Dendritic cell treated with granulocyte-macrophage colony-stimulating factor and Interleukin-4, amounts not matched to agents 40 ng/mL and 50 ng/mL, for 4 days (primary cell): ENCODE measurements at regions not wholly inside any gene's neighbourhood (a gene's known extent, or its start where the extent isn't known, plus 50 kb on each side); places are given as distances from the start of the nearest gene placed in this dataset.

ENCODE experiments used
- H3K27ac Mint-ChIP-seq: one replicate; pipeline ENCODE4 v1.8.0; 2022; ENCODE audit warnings: mild to moderate bottlenecking, mixed read lengths
- H3K27me3 Mint-ChIP-seq: one replicate; pipeline ENCODE4 v1.8.0; 2022; ENCODE audit warnings: mild to moderate bottlenecking, mixed read lengths
- H3K36me3 Mint-ChIP-seq: one replicate; pipeline ENCODE4 v1.8.0; 2022; ENCODE audit warnings: low read depth, mixed read lengths
- H3K4me1 Mint-ChIP-seq: one replicate; pipeline ENCODE4 v1.8.0; 2022; ENCODE audit warnings: low read depth, mixed read lengths
- H3K4me3 Mint-ChIP-seq: one replicate; pipeline ENCODE4 v1.8.0; 2022; ENCODE audit warnings: mild to moderate bottlenecking, moderate library complexity, mixed read lengths
- H3K9me3 Mint-ChIP-seq: one replicate; pipeline ENCODE4 v1.8.0; 2022; ENCODE audit warnings: mixed read lengths
- intact Hi-C: fragments of 100-400 bp; cut with micrococcal nuclease; formaldehyde crosslinking; loops from one replicate; pipeline ENCODE4 v1.15.0; 2022

- H3K36me3 Mint-ChIP-seq = no peaks in the 10 kb centered on the region
- H3K9me3 Mint-ChIP-seq = no peaks in the 10 kb centered on the region
- no peak overlapping the region for H3K27ac Mint-ChIP-seq
- H3K27me3 Mint-ChIP-seq = peaks cover 13% of the 10 kb centered on the region
- peaks cover 8% of the 10 kb centered on the region for H3K4me1 Mint-ChIP-seq
- no peak overlapping the region for H3K4me3 Mint-ChIP-seq
- intact Hi-C loops = no loop called here
Measured at GRCh38 chr1:34612091-34612827, 142.6 kb upstream of the GJB5 start.

GRCh38 chr1:34617321-34618118 is 137.3 kb upstream of the GJB5 start:
- intact Hi-C loops = no loop called here
- Mint-ChIP-seq H3K4me1 (peaks cover 11% of the 10 kb centered on the region), H3K9me3 (no peaks in the 10 kb centered on the region), H3K4me3 (no peak overlapping the region), H3K27me3 (no peaks in the 10 kb centered on the region), H3K27ac (no peak overlapping the region), H3K36me3 (no peaks in the 10 kb centered on the region)

- no peaks in the 10 kb centered on the region for H3K27me3 Mint-ChIP-seq
- intact Hi-C loops = no loop called here
- H3K4me1 Mint-ChIP-seq = peaks cover 11% of the 10 kb centered on the region
- no peaks in the 10 kb centered on the region for H3K36me3 Mint-ChIP-seq
- H3K27ac Mint-ChIP-seq = no peak overlapping the region
- no peaks in the 10 kb centered on the region for H3K9me3 Mint-ChIP-seq
- H3K4me3 Mint-ChIP-seq = no peak overlapping the region
Measured at GRCh38 chr1:34618381-34618780, 136.5 kb upstream of the GJB5 start.

GRCh38 chr1:34619256-34619655 is 135.6 kb upstream of the GJB5 start:
- H3K9me3 Mint-ChIP-seq = no peaks in the 10 kb centered on the region
- H3K27ac Mint-ChIP-seq = no peak overlapping the region
- H3K27me3 Mint-ChIP-seq = no peaks in the 10 kb centered on the region
- intact Hi-C loops = no loop called here
- peaks cover 11% of the 10 kb centered on the region for H3K4me1 Mint-ChIP-seq
- H3K36me3 Mint-ChIP-seq = no peaks in the 10 kb centered on the region
- no peak overlapping the region for H3K4me3 Mint-ChIP-seq

- H3K4me3 Mint-ChIP-seq = no peak overlapping the region
- H3K4me1 Mint-ChIP-seq = peaks cover 22% of the 10 kb centered on the region
- H3K36me3 Mint-ChIP-seq = no peaks in the 10 kb centered on the region
- intact Hi-C loops = no loop called here
- H3K27me3 Mint-ChIP-seq = peaks cover 2% of the 10 kb centered on the region
- H3K27ac Mint-ChIP-seq = no peak overlapping the region
- no peaks in the 10 kb centered on the region for H3K9me3 Mint-ChIP-seq
Measured at GRCh38 chr1:34621916-34622315, 132.9 kb upstream of the GJB5 start.

GRCh38 chr1:34625521-34626015 is 129.3 kb upstream of the GJB5 start:
- intact Hi-C loops = no loop called here
- Mint-ChIP-seq H3K27me3 (peaks cover 5% of the 10 kb centered on the region), H3K4me1 (peaks cover 25% of the 10 kb centered on the region), H3K9me3 (no peaks in the 10 kb centered on the region), H3K27ac (no peak overlapping the region), H3K4me3 (no peak overlapping the region), H3K36me3 (no peaks in the 10 kb centered on the region)

GRCh38 chr1:34627465-34628240 is 127.2 kb upstream of the GJB5 start:
- Mint-ChIP-seq H3K4me3 (no peak overlapping the region), H3K4me1 (peaks cover 20% of the 10 kb centered on the region), H3K27ac (no peak overlapping the region), H3K27me3 (peaks cover 5% of the 10 kb centered on the region), H3K9me3 (no peaks in the 10 kb centered on the region), H3K36me3 (no peaks in the 10 kb centered on the region)
- intact Hi-C loops = no loop called here

GRCh38 chr1:34631126-34631525 is 123.7 kb upstream of the GJB5 start:
- Mint-ChIP-seq H3K9me3 (no peaks in the 10 kb centered on the region), H3K36me3 (no peaks in the 10 kb centered on the region), H3K27ac (no peak overlapping the region), H3K27me3 (peaks cover 3% of the 10 kb centered on the region), H3K4me3 (no peak overlapping the region), H3K4me1 (peaks cover 14% of the 10 kb centered on the region)
- intact Hi-C loops = no loop called here

- Mint-ChIP-seq H3K4me3 (no peak overlapping the region), H3K9me3 (no peaks in the 10 kb centered on the region), H3K4me1 (no peaks in the 10 kb centered on the region), H3K27ac (no peak overlapping the region), H3K36me3 (no peaks in the 10 kb centered on the region), H3K27me3 (peaks cover 2% of the 10 kb centered on the region)
- intact Hi-C loops = no loop called here
Measured at GRCh38 chr1:34639701-34640100, 115.1 kb upstream of the GJB5 start.

- intact Hi-C loops = no loop called here
- Mint-ChIP-seq H3K9me3 (no peaks in the 10 kb centered on the region), H3K27ac (no peak overlapping the region), H3K4me1 (no peaks in the 10 kb centered on the region), H3K36me3 (no peaks in the 10 kb centered on the region), H3K4me3 (no peak overlapping the region), H3K27me3 (peaks cover 2% of the 10 kb centered on the region)
Measured at GRCh38 chr1:34640654-34641401, 114.0 kb upstream of the GJB5 start.

- Mint-ChIP-seq H3K27ac (no peak overlapping the region), H3K4me3 (no peak overlapping the region), H3K9me3 (no peaks in the 10 kb centered on the region), H3K27me3 (peaks cover 2% of the 10 kb centered on the region), H3K4me1 (no peaks in the 10 kb centered on the region), H3K36me3 (no peaks in the 10 kb centered on the region)
- intact Hi-C loops = no loop called here
Measured at GRCh38 chr1:34642679-34643078, 112.2 kb upstream of the GJB5 start.

GRCh38 chr1:34645109-34645688 is 109.6 kb upstream of the GJB5 start:
- Mint-ChIP-seq H3K27me3 (peaks cover 2% of the 10 kb centered on the region), H3K4me3 (no peak overlapping the region), H3K36me3 (no peaks in the 10 kb centered on the region), H3K27ac (no peak overlapping the region), H3K9me3 (no peaks in the 10 kb centered on the region), H3K4me1 (no peaks in the 10 kb centered on the region)
- intact Hi-C loops = no loop called here

- H3K27me3 Mint-ChIP-seq = peaks cover 3% of the 10 kb centered on the region
- intact Hi-C loops = no loop called here
- H3K4me1 Mint-ChIP-seq = no peaks in the 10 kb centered on the region
- H3K36me3 Mint-ChIP-seq = no peaks in the 10 kb centered on the region
- H3K4me3 Mint-ChIP-seq = no peak overlapping the region
- no peak overlapping the region for H3K27ac Mint-ChIP-seq
- no peaks in the 10 kb centered on the region for H3K9me3 Mint-ChIP-seq
Measured at GRCh38 chr1:34645919-34646318, 108.9 kb upstream of the GJB5 start.
